ENCODE measurements at regions not wholly inside any gene's neighbourhood (a gene's known extent, or its start where the extent isn't known, plus 50 kb on each side); places are given as distances from the start of the nearest gene placed in this dataset.

- ChIA-PET POLR2A (no interaction called here), CTCF (no interaction called here)
- no peak overlapping the region for H3K4me3 Mint-ChIP-seq
- no peaks in the 10 kb centered on the region for H3K27me3 Mint-ChIP-seq
- no peaks in the 10 kb centered on the region for H3K36me3 Mint-ChIP-seq
- H3K9me3 Mint-ChIP-seq: peaks cover 26% of the 10 kb centered on the region
- no peaks in the 10 kb centered on the region for H3K4me1 Mint-ChIP-seq (ENCODE audit: low read depth)
- DNase-seq: no peak
- intact Hi-C loops (cut with micrococcal nuclease): no loop called here
- no peak overlapping the region for H3K27ac Mint-ChIP-seq
Observed at GRCh38 chr16:35192993-35193392, 1733.6 kb downstream of the TP53TG3F start.

- ChIA-PET CTCF (no interaction called here), POLR2A (no interaction called here)
- H3K27me3 Mint-ChIP-seq: no peaks in the 10 kb centered on the region
- no peak overlapping the region for H3K4me3 Mint-ChIP-seq
- DNase-seq: no peak
- H3K36me3 Mint-ChIP-seq: no peaks in the 10 kb centered on the region
- H3K27ac Mint-ChIP-seq: no peak overlapping the region
- no peaks in the 10 kb centered on the region for H3K4me1 Mint-ChIP-seq (ENCODE audit: low read depth)
- intact Hi-C loops (cut with micrococcal nuclease): no loop called here
- peaks cover 26% of the 10 kb centered on the region for H3K9me3 Mint-ChIP-seq
Observed at GRCh38 chr16:35193956-35194355, 1734.5 kb downstream of the TP53TG3F start.

GRCh38 chr16:35194681-35195080 is 1735.3 kb downstream of the TP53TG3F start:
- Mint-ChIP-seq H3K27ac (no peak overlapping the region), H3K4me3 (no peak overlapping the region), H3K36me3 (no peaks in the 10 kb centered on the region), H3K9me3 (peaks cover 30% of the 10 kb centered on the region), H3K27me3 (no peaks in the 10 kb centered on the region), H3K4me1 (ENCODE audit: low read depth) (no peaks in the 10 kb centered on the region)
- ChIA-PET CTCF (no interaction called here), POLR2A (no interaction called here)
- DNase-seq: no peak
- intact Hi-C loops (cut with micrococcal nuclease): no loop called here

GRCh38 chr16:35195173-35195863 is 1735.9 kb downstream of the TP53TG3F start:
- Mint-ChIP-seq H3K27me3 (no peaks in the 10 kb centered on the region), H3K36me3 (no peaks in the 10 kb centered on the region), H3K4me1 (ENCODE audit: low read depth) (no peaks in the 10 kb centered on the region), H3K9me3 (peaks cover 32% of the 10 kb centered on the region), H3K27ac (no peak overlapping the region), H3K4me3 (no peak overlapping the region)
- no peak for DNase-seq
- ChIA-PET POLR2A (no interaction called here), CTCF (no interaction called here)
- intact Hi-C loops (cut with micrococcal nuclease): no loop called here

GRCh38 chr16:35195864-35196216 is 1736.4 kb downstream of the TP53TG3F start:
- intact Hi-C loops (cut with micrococcal nuclease): no loop called here
- no peaks in the 10 kb centered on the region for H3K36me3 Mint-ChIP-seq
- no peaks in the 10 kb centered on the region for H3K4me1 Mint-ChIP-seq (ENCODE audit: low read depth)
- peaks cover 36% of the 10 kb centered on the region for H3K9me3 Mint-ChIP-seq
- ChIA-PET CTCF (no interaction called here), POLR2A (no interaction called here)
- H3K4me3 Mint-ChIP-seq: no peak overlapping the region
- no peaks in the 10 kb centered on the region for H3K27me3 Mint-ChIP-seq
- H3K27ac Mint-ChIP-seq: no peak overlapping the region
- no peak for DNase-seq

GRCh38 chr16:35196313-35196712 is 1736.9 kb downstream of the TP53TG3F start:
- no peaks in the 10 kb centered on the region for H3K4me1 Mint-ChIP-seq (ENCODE audit: low read depth)
- no peak overlapping the region for H3K27ac Mint-ChIP-seq
- H3K9me3 Mint-ChIP-seq: peaks cover 38% of the 10 kb centered on the region
- ChIA-PET CTCF (no interaction called here), POLR2A (no interaction called here)
- no peaks in the 10 kb centered on the region for H3K27me3 Mint-ChIP-seq
- no peak for DNase-seq
- no peaks in the 10 kb centered on the region for H3K36me3 Mint-ChIP-seq
- intact Hi-C loops (cut with micrococcal nuclease): no loop called here
- no peak overlapping the region for H3K4me3 Mint-ChIP-seq

GRCh38 chr16:35197656-35198055 is 1738.2 kb downstream of the TP53TG3F start:
- peaks cover 47% of the 10 kb centered on the region for H3K9me3 Mint-ChIP-seq
- DNase-seq: no peak
- ChIA-PET POLR2A (no interaction called here), CTCF (no interaction called here)
- H3K27me3 Mint-ChIP-seq: no peaks in the 10 kb centered on the region
- intact Hi-C loops (cut with micrococcal nuclease): no loop called here
- H3K36me3 Mint-ChIP-seq: no peaks in the 10 kb centered on the region
- no peak overlapping the region for H3K27ac Mint-ChIP-seq
- H3K4me3 Mint-ChIP-seq: no peak overlapping the region
- no peaks in the 10 kb centered on the region for H3K4me1 Mint-ChIP-seq (ENCODE audit: low read depth)

- Mint-ChIP-seq H3K9me3 (peaks cover 51% of the 10 kb centered on the region), H3K27ac (no peak overlapping the region), H3K4me1 (ENCODE audit: low read depth) (no peaks in the 10 kb centered on the region), H3K36me3 (no peaks in the 10 kb centered on the region), H3K4me3 (no peak overlapping the region), H3K27me3 (no peaks in the 10 kb centered on the region)
- POLR2A ChIA-PET: no interaction called here
- CTCF ChIA-PET: no interaction called here
- intact Hi-C loops (cut with micrococcal nuclease): no loop called here
- no peak for DNase-seq
Observed at GRCh38 chr16:35198223-35199199, 1739.1 kb downstream of the TP53TG3F start.

- peaks cover 44% of the 10 kb centered on the region for H3K9me3 Mint-ChIP-seq
- H3K27ac Mint-ChIP-seq: no peak overlapping the region
- intact Hi-C loops (cut with micrococcal nuclease): no loop called here
- H3K4me3 Mint-ChIP-seq: no peak overlapping the region
- DNase-seq: no peak
- POLR2A ChIA-PET: no interaction called here
- no peaks in the 10 kb centered on the region for H3K4me1 Mint-ChIP-seq (ENCODE audit: low read depth)
- no peaks in the 10 kb centered on the region for H3K36me3 Mint-ChIP-seq
- no peaks in the 10 kb centered on the region for H3K27me3 Mint-ChIP-seq
- CTCF ChIA-PET: no interaction called here
Observed at GRCh38 chr16:35200662-35201061, 1741.2 kb downstream of the TP53TG3F start.

- no peaks in the 10 kb centered on the region for H3K36me3 Mint-ChIP-seq
Observed at GRCh38 chr16:35201151-35201550, 1741.7 kb downstream of the TP53TG3F start.

GRCh38 chr16:35203636-35204035 is 1744.2 kb downstream of the TP53TG3F start:
- no peaks in the 10 kb centered on the region for H3K4me1 Mint-ChIP-seq (ENCODE audit: low read depth)
- H3K27me3 Mint-ChIP-seq: no peaks in the 10 kb centered on the region
- no peak overlapping the region for H3K4me3 Mint-ChIP-seq
- H3K9me3 Mint-ChIP-seq: peaks cover 36% of the 10 kb centered on the region
- intact Hi-C loops (cut with micrococcal nuclease): no loop called here
- no peak overlapping the region for H3K27ac Mint-ChIP-seq
- ChIA-PET POLR2A (no interaction called here), CTCF (no interaction called here)
- DNase-seq: no peak
- H3K36me3 Mint-ChIP-seq: no peaks in the 10 kb centered on the region

More at GRCh38 chr16:35201151-35201550, 1741.7 kb downstream of the TP53TG3F start:
- Mint-ChIP-seq H3K4me3 (no peak overlapping the region), H3K4me1 (ENCODE audit: low read depth) (no peaks in the 10 kb centered on the region), H3K9me3 (peaks cover 41% of the 10 kb centered on the region), H3K27me3 (no peaks in the 10 kb centered on the region), H3K27ac (no peak overlapping the region)
- intact Hi-C loops (cut with micrococcal nuclease): no loop called here
- POLR2A ChIA-PET: no interaction called here
- no peak for DNase-seq
- CTCF ChIA-PET: no interaction called here

GRCh38 chr16:35207059-35207999 is 1747.9 kb downstream of the TP53TG3F start:
- no peaks in the 10 kb centered on the region for H3K36me3 Mint-ChIP-seq
- no peak overlapping the region for H3K4me3 Mint-ChIP-seq
- no peaks in the 10 kb centered on the region for H3K4me1 Mint-ChIP-seq (ENCODE audit: low read depth)
- CTCF ChIA-PET: no interaction called here
- H3K27ac Mint-ChIP-seq: no peak overlapping the region
- intact Hi-C loops (cut with micrococcal nuclease): no loop called here
- no peak for DNase-seq
- POLR2A ChIA-PET: no interaction called here
- peaks cover 15% of the 10 kb centered on the region for H3K9me3 Mint-ChIP-seq
- H3K27me3 Mint-ChIP-seq: no peaks in the 10 kb centered on the region

All from activated CD4-positive, alpha-beta memory T cell treated with anti-CD3 and anti-CD28 coated beads for 36 hours (primary cell).